Upper lobe of left lung (tissue), 4 donors: ENCODE measurements at regions not wholly inside any gene's neighbourhood (a gene's known extent, or its start where the extent isn't known, plus 50 kb on each side); places are given as distances from the start of the nearest gene placed in this dataset.

Experiments
- EP300 ChIP-seq, 4 donors: sonication (generic); formaldehyde crosslinking; IDR thresholded peaks; one replicate each; pipeline ENCODE4 v1.5.1; 2017; ENCODE audit warnings: antibody characterized with exemption in 4 of 4, control low read depth in 2 of 4
- POLR2A ChIP-seq, 4 donors: fragments of 450-650 bp; IDR thresholded peaks; one replicate each; pipeline ENCODE4 v1.5.1; 2016 to 2017; ENCODE audit warnings: antibody characterized with exemption in 4 of 4, mild to moderate bottlenecking in 2 of 4
- POLR2AphosphoS5 ChIP-seq, 2 donors: sonication (generic); formaldehyde crosslinking; IDR thresholded peaks; one replicate each; pipeline ENCODE4 v1.5.1; 2017; ENCODE audit warnings: antibody characterized with exemption in 2 of 2
- TF ChIP-seq, protein P1 (sequence below), 6 experiments: fragments of 450-650 bp in 4 of 6; fragments of 200-600 bp in 2 of 6; sonication (generic) in 2 of 6; IDR thresholded peaks; one replicate each; pipeline ENCODE4 v1.5.1; 2016 to 2019; ENCODE audit warnings: antibody characterized with exemption in 6 of 6

DNA sequence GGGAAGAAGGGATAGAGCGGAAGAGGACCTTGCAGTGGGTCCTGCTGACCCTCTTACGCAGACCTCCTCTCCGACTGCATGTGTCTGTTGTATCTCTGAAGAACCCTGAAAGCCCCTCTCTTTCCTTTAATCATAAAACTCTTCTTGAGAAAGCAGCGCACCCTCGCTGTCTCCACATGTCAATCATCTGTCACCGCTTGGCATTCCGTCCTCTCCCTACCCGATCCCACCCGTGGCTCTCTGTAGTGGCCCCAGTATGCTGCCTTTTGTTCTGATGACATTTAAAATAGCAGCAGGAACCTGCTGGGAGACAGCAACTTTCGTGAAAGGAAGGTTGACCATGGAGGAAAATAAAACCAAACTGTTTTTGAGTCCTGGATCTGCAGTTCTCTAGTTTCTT is 582.9 kb upstream of the SALL3 start:
- no peak for TF ChIP-seq POLR2A (IDR thresholded peaks at IDR 0.05)
- no peak for TF ChIP-seq EP300 (IDR thresholded peaks at IDR 0.05)
- no peak for TF ChIP-seq POLR2AphosphoS5 (IDR thresholded peaks at IDR 0.05)
- TF ChIP-seq, protein P1, sequence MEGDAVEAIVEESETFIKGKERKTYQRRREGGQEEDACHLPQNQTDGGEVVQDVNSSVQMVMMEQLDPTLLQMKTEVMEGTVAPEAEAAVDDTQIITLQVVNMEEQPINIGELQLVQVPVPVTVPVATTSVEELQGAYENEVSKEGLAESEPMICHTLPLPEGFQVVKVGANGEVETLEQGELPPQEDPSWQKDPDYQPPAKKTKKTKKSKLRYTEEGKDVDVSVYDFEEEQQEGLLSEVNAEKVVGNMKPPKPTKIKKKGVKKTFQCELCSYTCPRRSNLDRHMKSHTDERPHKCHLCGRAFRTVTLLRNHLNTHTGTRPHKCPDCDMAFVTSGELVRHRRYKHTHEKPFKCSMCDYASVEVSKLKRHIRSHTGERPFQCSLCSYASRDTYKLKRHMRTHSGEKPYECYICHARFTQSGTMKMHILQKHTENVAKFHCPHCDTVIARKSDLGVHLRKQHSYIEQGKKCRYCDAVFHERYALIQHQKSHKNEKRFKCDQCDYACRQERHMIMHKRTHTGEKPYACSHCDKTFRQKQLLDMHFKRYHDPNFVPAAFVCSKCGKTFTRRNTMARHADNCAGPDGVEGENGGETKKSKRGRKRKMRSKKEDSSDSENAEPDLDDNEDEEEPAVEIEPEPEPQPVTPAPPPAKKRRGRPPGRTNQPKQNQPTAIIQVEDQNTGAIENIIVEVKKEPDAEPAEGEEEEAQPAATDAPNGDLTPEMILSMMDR (IDR thresholded peaks at IDR 0.05), result no peak
